GM06990 (cell line): ENCODE measurements at regions not wholly inside any gene's neighbourhood (a gene's known extent, or its start where the extent isn't known, plus 50 kb on each side); places are given as distances from the start of the nearest gene placed in this dataset.

ENCODE experiments used
- DNase-seq: peaks from one replicate; pipeline ENCODE4 v3.0.0-alpha.2; 2011; ENCODE audit not compliant: insufficient read length; ENCODE audit errors: extremely low read depth
- H3K27me3 ChIP-seq: replicated peaks from 2 replicates; pipeline ENCODE4 v1.6.0; 2011; ENCODE audit warnings: low read length; ENCODE audit not compliant: control insufficient read depth, insufficient read depth
- H3K36me3 ChIP-seq: 2 replicates; pipeline ENCODE4 v1.5.1; 2011; ENCODE audit warnings: low read length; ENCODE audit not compliant: control insufficient read depth, insufficient read depth
- H3K4me3 ChIP-seq: replicated peaks from 2 replicates; pipeline ENCODE4 v1.5.1; 2011; ENCODE audit warnings: low read depth, mild to moderate bottlenecking, control low read depth, low read length
- CTCF ChIP-seq: IDR thresholded peaks from 2 replicates; pipeline ENCODE4 v1.5.1; 2011; ENCODE audit warnings: low read length, control low read depth, mild to moderate bottlenecking, inconsistent platforms; ENCODE audit not compliant: insufficient read depth, poor library complexity, severe bottlenecking

GRCh38 chr5:68060382-68060781 is 155.2 kb upstream of the PIK3R1 start:
- H3K4me3 ChIP-seq = no peak overlapping the region
- no peaks in the 10 kb centered on the region for H3K27me3 ChIP-seq
- TF ChIP-seq CTCF = no peak
- no peaks in the 10 kb centered on the region for H3K36me3 ChIP-seq
- no peak for DNase-seq

DNA sequence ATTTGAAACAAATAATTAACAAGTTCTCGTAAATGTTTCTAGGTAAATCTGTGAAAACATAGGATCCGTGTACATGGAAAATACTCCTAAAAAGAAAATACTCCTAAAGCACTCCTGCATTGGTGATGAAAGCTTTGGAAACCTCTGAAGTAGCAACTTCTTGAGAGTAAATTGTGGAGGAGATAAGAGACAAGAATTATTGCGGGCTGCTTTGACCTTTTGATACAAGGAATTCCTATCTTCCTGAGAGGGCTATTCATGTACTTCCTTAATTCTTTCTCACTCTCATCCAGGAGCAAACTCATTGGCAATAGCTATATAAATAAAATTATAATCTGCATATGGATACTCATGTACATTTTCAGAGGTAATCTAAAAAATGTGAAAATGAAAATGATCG is 158.4 kb upstream of the PIK3R1 start:
- Histone ChIP-seq H3K36me3 (no peaks in the 10 kb centered on the region), H3K4me3 (no peak overlapping the region), H3K27me3 (no peaks in the 10 kb centered on the region)
- no peak for TF ChIP-seq CTCF
- DNase-seq = no peak

DNA sequence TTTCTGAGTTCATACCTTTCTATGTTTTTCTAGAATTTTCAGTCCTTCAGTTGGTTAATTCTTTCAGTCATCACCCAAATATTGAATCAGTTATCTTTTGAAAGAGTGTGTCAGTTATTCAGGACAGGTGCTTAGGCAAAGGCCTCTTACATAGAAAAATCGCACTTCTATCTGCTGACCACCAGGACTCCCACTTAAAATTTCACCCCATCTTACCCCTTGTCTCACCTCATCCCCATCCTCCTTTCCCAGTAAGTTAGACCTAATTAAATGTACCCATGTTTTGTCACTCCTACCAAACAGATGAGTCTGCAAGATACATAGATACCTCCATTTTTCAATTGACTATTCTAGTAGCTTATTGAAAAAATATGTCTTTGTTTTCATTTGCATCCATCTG is 159.9 kb upstream of the PIK3R1 start:
- Histone ChIP-seq H3K36me3 (no peaks in the 10 kb centered on the region), H3K4me3 (no peak overlapping the region), H3K27me3 (no peaks in the 10 kb centered on the region)
- peak; percentile 5 for TF ChIP-seq CTCF
- no peak for DNase-seq

DNA sequence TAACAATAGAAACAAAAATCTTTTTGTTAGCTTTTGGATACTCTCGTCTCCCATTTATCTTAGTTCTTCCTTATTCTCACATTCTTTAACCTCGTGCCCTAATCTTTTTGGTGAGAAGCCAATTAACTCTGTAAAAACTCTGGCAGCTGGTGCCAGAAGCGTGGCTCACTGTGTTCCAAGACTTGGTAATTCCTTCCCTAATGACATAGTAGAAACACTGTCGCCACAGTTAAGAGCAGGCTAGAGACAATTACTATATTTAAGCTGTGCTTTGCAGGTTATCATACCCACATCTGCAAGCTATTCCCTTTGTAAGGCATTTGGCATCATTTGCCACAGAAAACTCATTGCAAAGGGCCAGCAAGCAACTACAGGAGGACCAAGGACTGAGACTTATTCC is 160.9 kb upstream of the PIK3R1 start:
- H3K36me3 ChIP-seq = no peaks in the 10 kb centered on the region
- no peak for TF ChIP-seq CTCF
- no peak overlapping the region for H3K4me3 ChIP-seq
- no peak for DNase-seq
- no peaks in the 10 kb centered on the region for H3K27me3 ChIP-seq

GRCh38 chr5:68053202-68053601 is 162.4 kb upstream of the PIK3R1 start:
- no peak overlapping the region for H3K4me3 ChIP-seq
- DNase-seq = no peak
- no peak for TF ChIP-seq CTCF
- no peaks in the 10 kb centered on the region for H3K27me3 ChIP-seq
- H3K36me3 ChIP-seq = no peaks in the 10 kb centered on the region

DNA sequence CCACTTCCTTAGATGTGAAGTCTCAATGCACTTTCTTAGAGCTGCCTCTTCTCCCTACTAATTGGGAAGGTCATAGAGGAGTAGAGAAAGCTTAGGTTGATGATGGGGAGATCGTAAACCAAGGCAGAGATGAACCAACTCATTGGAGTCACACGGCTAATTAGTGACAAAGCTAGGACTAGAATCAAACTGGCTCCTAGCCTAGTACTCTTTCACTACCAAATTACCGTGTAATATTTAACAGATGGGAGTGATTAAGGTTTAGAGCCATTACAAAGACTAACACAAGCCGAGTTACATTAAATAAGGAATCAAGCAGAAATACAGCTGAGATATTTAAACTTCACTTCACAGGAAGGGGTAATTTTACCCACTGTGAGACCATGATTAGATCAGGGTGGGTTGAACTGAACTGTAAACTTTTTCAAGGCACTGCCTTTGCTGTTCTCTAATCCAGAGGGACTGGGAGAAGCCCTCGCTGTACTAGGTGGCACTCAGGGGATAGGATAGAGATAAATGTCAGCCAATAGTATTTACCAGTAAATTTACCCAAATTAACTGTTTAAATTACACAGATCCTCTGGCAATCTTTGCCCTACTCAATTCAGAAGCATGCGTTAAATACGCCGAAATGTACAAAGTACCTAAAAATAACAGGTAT is 166.4 kb upstream of the PIK3R1 start:
- no peak for TF ChIP-seq CTCF
- DNase-seq = no peak
- Histone ChIP-seq H3K4me3 (no peak overlapping the region), H3K27me3 (no peaks in the 10 kb centered on the region), H3K36me3 (no peaks in the 10 kb centered on the region)
